Spleen (tissue), 7 donors: ENCODE measurements at regions not wholly inside any gene's neighbourhood (a gene's known extent, or its start where the extent isn't known, plus 50 kb on each side); places are given as distances from the start of the nearest gene placed in this dataset.

Source experiments
- CTCF ChIP-seq, 11 experiments: fragments of 200-600 bp in 7 of 11; fragments of 450-650 bp in 4 of 11; sonication (generic) in 4 of 11; IDR thresholded peaks in 8 of 11; conservative IDR thresholded peaks in 3 of 11; 1 replicate in 7 of 11; 2 replicates in 4 of 11; pipeline versions ENCODE4 v1.4.0 to v1.8.0; 2016 to 2021; ENCODE audit warnings: antibody characterized with exemption in 11 of 11, inconsistent platforms in 4 of 11, mild to moderate bottlenecking in 1 of 11
- POLR2A ChIP-seq, 3 donors: fragments of 450-650 bp; IDR thresholded peaks; one replicate each; pipeline ENCODE4 v1.5.1; 2017; ENCODE audit warnings: antibody characterized with exemption in 3 of 3, mild to moderate bottlenecking in 1 of 3
- donor health status: DM: no; HTN: no; CAD: no; lungs with moderate emphysema.
- donor health status: DM: no; HTN: no; CAD: no.
- donor health status: DM: no; HTN: no; CAD: no.

DNA sequence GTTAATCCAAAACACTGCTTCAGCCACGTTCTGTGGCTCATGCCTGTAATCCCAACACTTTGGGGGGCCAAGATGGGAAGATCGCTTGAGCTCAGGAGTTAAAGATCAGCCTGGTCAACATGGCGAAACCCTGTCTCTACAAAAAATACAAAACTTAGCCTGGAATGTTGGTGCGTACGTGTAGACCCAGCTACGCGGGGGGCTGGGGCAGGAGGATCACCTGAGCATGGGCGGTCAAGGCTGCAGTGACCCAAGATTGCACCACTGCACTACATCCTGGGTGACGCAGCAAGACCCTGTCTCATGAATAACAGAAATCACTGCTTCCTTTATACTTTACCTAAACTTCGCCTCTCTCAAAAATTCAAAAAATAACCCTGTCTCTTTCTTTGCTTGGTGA, 1325.0 kb upstream of the CADM2 start:
- TF ChIP-seq CTCF (IDR thresholded peaks at IDR 0.05 in 8 of 11, conservative IDR thresholded peaks at IDR 0.05 in 3 of 11) (no peak), POLR2A (IDR thresholded peaks at IDR 0.05) (no peak)
